HL-60 (cell line): ENCODE measurements at regions not wholly inside any gene's neighbourhood (a gene's known extent, or its start where the extent isn't known, plus 50 kb on each side); places are given as distances from the start of the nearest gene placed in this dataset.

ENCODE experiments used
- DNase-seq, 2 experiments: peaks; one replicate each; pipeline ENCODE4 v3.0.0-alpha.2; 2010 to 2020; ENCODE audit warnings: low read depth in 1 of 2, low spot score in 1 of 2
- H3K27ac ChIP-seq: fragments of 250-450 bp; sonication (Bioruptor Pico); replicated peaks from 2 replicates; pipeline ENCODE4 v1.5.1; 2020; ENCODE audit warnings: mild to moderate bottlenecking, moderate library complexity
- H3K27me3 ChIP-seq: fragments of 250-450 bp; sonication (Bioruptor Pico); 2 replicates; pipeline ENCODE4 v1.5.1; 2021; ENCODE audit warnings: mild to moderate bottlenecking, moderate library complexity; ENCODE audit not compliant: insufficient read depth, poor library complexity, severe bottlenecking
- H3K4me3 ChIP-seq: replicated peaks from 2 replicates; pipeline ENCODE4 v1.5.1; 2011; ENCODE audit warnings: mild to moderate bottlenecking, control low read depth, low read length; ENCODE audit not compliant: insufficient read depth
- CTCF ChIP-seq: IDR thresholded peaks from one replicate; pipeline ENCODE4 v1.5.1; 2011; ENCODE audit warnings: low read length, control low read depth, inconsistent platforms; ENCODE audit not compliant: insufficient read depth
- GABPA ChIP-seq: IDR thresholded peaks from 2 replicates; pipeline ENCODE4 v1.6.1; 2012; ENCODE audit warnings: low read depth
- POLR2AphosphoS5 ChIP-seq: IDR thresholded peaks from 2 replicates; pipeline ENCODE4 v1.6.1; 2012; ENCODE audit warnings: low read depth
- REST ChIP-seq: IDR thresholded peaks from 2 replicates; pipeline ENCODE4 v1.6.1; 2012; ENCODE audit warnings: low read depth; ENCODE audit not compliant: insufficient replicate concordance
- SPI1 ChIP-seq: IDR thresholded peaks from 2 replicates; pipeline ENCODE4 v1.6.1; 2012; ENCODE audit warnings: low read depth, mild to moderate bottlenecking, borderline replicate concordance

GRCh38 chr4:108544481-108544880, 75.9 kb upstream of the RPL34 start:
- TF ChIP-seq SPI1 (no peak), CTCF (no peak), REST (no peak), POLR2AphosphoS5 (no peak), GABPA (no peak)

GRCh38 chr4:108543359-108543968, 76.9 kb upstream of the RPL34 start:
- TF ChIP-seq SPI1 (peak; percentile 67; the same call in 1 of the 2 replicates), CTCF (no peak)
- Histone ChIP-seq H3K27ac (no peak overlapping the region), H3K4me3 (no peak overlapping the region; the same call in 1 of the 2 replicates), H3K27me3 (no peaks in the 10 kb centered on the region)
- peak in 1 of 2 experiments; percentile 5 for DNase-seq

More at GRCh38 chr4:108544481-108544880, 75.9 kb upstream of the RPL34 start:
- Histone ChIP-seq H3K27me3 (no peaks in the 10 kb centered on the region), H3K4me3 (no peak overlapping the region), H3K27ac (no peak overlapping the region)
- DNase-seq, result peak in 1 of 2 experiments; percentile 11

- H3K27me3 ChIP-seq, result peaks cover 2% of the 10 kb centered on the region
- no peak for DNase-seq
- no peak overlapping the region for H3K4me3 ChIP-seq
- no peak for TF ChIP-seq REST
- TF ChIP-seq GABPA, result no peak
- TF ChIP-seq POLR2AphosphoS5, result no peak
- no peak for TF ChIP-seq CTCF
- no peak for TF ChIP-seq SPI1
- no peak overlapping the region for H3K27ac ChIP-seq
Observed at GRCh38 chr4:108540536-108540935, 79.8 kb upstream of the RPL34 start.

- no peak for DNase-seq
- no peak overlapping the region for H3K27ac ChIP-seq
- H3K27me3 ChIP-seq, result peaks cover 5% of the 10 kb centered on the region
- no peak overlapping the region for H3K4me3 ChIP-seq
- TF ChIP-seq POLR2AphosphoS5 (no peak), GABPA (no peak), CTCF (no peak), REST (no peak), SPI1 (no peak)
Observed at GRCh38 chr4:108536577-108536976, 83.8 kb upstream of the RPL34 start.
